ENCODE measurements at regions not wholly inside any gene's neighbourhood (a gene's known extent, or its start where the extent isn't known, plus 50 kb on each side); places are given as distances from the start of the nearest gene placed in this dataset.

GRCh38 chr22:22810018-22810427, 77.6 kb upstream of the IGLL5 start:
- no peak for TF ChIP-seq POLR2A (IDR thresholded peaks at IDR 0.05; ENCODE audit: low read length)
- no peak for TF ChIP-seq GATA1 (IDR thresholded peaks at IDR 0.05; ENCODE audit: low read depth, low read length)
